ENCODE measurements at regions not wholly inside any gene's neighbourhood (a gene's known extent, or its start where the extent isn't known, plus 50 kb on each side); places are given as distances from the start of the nearest gene placed in this dataset.

- TF ChIP-seq ZNF18 (tag by site-specific recombination; IDR thresholded peaks at IDR 0.05), result no peak
- no peak for TF ChIP-seq ZNF747 (tag by site-specific recombination; IDR thresholded peaks at IDR 0.05)
- no peak for TF ChIP-seq CTCF (tag by site-specific recombination; IDR thresholded peaks at IDR 0.05)
- TF ChIP-seq ZNF488 (tag by site-specific recombination; IDR thresholded peaks at IDR 0.05), result no peak
- TF ChIP-seq PBX3 (CRISPR knock-in tag; IDR thresholded peaks at IDR 0.05), result no peak
- no peak for TF ChIP-seq ZBTB8A (tag by site-specific recombination; IDR thresholded peaks at IDR 0.05)
- TF ChIP-seq KLF17 (tag by site-specific recombination; IDR thresholded peaks at IDR 0.05), result no peak
- TF ChIP-seq ZBTB44 (tag by site-specific recombination; IDR thresholded peaks at IDR 0.05), result no peak
- no peak for TF ChIP-seq ZNF513 (tag by site-specific recombination; IDR thresholded peaks at IDR 0.05)
- no peak for TF ChIP-seq ZNF510 (tag by site-specific recombination; IDR thresholded peaks at IDR 0.05; ENCODE audit: insufficient replicate concordance)
- no peak for TF ChIP-seq REST (tag by site-specific recombination; IDR thresholded peaks at IDR 0.05)
Observed at GRCh38 chr12:47319746-47320145, 240.0 kb upstream of the AMIGO2 start.
